H1 (cell line): ENCODE measurements at regions not wholly inside any gene's neighbourhood (a gene's known extent, or its start where the extent isn't known, plus 50 kb on each side); places are given as distances from the start of the nearest gene placed in this dataset.

Experiments used
- BRCA1 ChIP-seq: IDR thresholded peaks from 2 replicates; pipeline ENCODE4 v1.6.1; 2012; ENCODE audit warnings: low read depth, low read length, improper control_type of control experiment
- CBX5 ChIP-seq: fragments of 300-800, 300-1000 bp; sonication (generic); IDR thresholded peaks from 2 replicates; pipeline ENCODE4 v1.7.1; 2016; ENCODE audit warnings: antibody characterized with exemption, low read length, low read depth
- CEBPB ChIP-seq: IDR thresholded peaks from 2 replicates; pipeline ENCODE4 v1.6.1; 2012; ENCODE audit warnings: low read depth, low read length
- CHD2 ChIP-seq: IDR thresholded peaks from 2 replicates; pipeline ENCODE4 v1.6.1; 2012; ENCODE audit warnings: low read length, improper control_type of control experiment
- EZH2 ChIP-seq: fragments of 200-600 bp; sonication (generic); IDR thresholded peaks from 2 replicates; pipeline ENCODE4 v1.7.1; 2012; ENCODE audit warnings: low read depth, mild to moderate bottlenecking, moderate library complexity, low read length, inconsistent platforms; ENCODE audit not compliant: severe bottlenecking
- JUND ChIP-seq: IDR thresholded peaks from 2 replicates; pipeline ENCODE4 v1.6.1; 2011; ENCODE audit warnings: mild to moderate bottlenecking, improper control_type of control experiment, low read length
- POLR2A ChIP-seq, 2 experiments: IDR thresholded peaks; 1 replicate in 1 of 2; 2 replicates in 1 of 2; pipeline ENCODE4 v1.6.1; 2011; ENCODE audit warnings: low read depth in 2 of 2, low read length in 2 of 2, mild to moderate bottlenecking in 2 of 2; ENCODE audit errors: control extremely low read depth in 1 of 2
- POLR2AphosphoS5 ChIP-seq: IDR thresholded peaks from 2 replicates; pipeline ENCODE4 v1.6.1; 2011; ENCODE audit warnings: low read depth, low read length
- TAF7 ChIP-seq: optimal IDR thresholded peaks from 2 replicates; pipeline ENCODE3; 2011; ENCODE audit warnings: low read depth, mild to moderate bottlenecking, inconsistent platforms, low read length, moderate library complexity, borderline replicate concordance
- ZNF274 ChIP-seq: IDR thresholded peaks from 2 replicates; pipeline ENCODE4 v1.7.0; 2012; ENCODE audit warnings: low read length, borderline replicate concordance; ENCODE audit errors: extremely low read depth
- TF ChIP-seq, protein P1 (sequence below), 3 experiments: IDR thresholded peaks; 1 replicate in 2 of 3; 2 replicates in 1 of 3; pipeline versions ENCODE4 v1.5.1 to v1.6.1; 2011; ENCODE audit warnings: low read length in 3 of 3, mild to moderate bottlenecking in 3 of 3, inconsistent platforms in 2 of 3, low read depth in 1 of 3, moderate library complexity in 1 of 3; ENCODE audit not compliant: insufficient read depth in 1 of 3; ENCODE audit errors: control extremely low read depth in 1 of 3

DNA sequence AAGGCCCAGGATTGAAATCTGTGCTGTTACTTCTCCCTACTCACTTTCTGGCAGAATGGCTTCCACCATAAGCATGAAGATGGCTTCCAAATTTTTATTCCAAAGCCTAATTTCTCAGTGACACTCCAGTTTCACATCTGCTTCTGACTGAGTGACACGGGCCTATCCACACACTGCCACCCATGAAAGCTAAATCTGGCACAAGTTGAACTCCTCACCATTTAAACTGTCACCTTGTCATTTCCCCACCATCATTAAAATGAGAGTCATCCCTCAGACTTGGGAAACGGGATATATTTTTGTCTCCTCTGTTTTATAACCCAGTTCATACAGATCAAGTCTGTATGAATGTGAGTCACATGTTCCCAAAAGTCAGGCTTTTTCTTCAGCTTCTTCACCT, 77.1 kb downstream of the MGST1 start:
- no peak for TF ChIP-seq TAF7
- TF ChIP-seq POLR2A (IDR thresholded peaks at IDR 0.05; ENCODE audit: control extremely low read depth in 1 of 2, low read depth in 2 of 2, low read length in 2 of 2): no peak
- TF ChIP-seq, protein P1, sequence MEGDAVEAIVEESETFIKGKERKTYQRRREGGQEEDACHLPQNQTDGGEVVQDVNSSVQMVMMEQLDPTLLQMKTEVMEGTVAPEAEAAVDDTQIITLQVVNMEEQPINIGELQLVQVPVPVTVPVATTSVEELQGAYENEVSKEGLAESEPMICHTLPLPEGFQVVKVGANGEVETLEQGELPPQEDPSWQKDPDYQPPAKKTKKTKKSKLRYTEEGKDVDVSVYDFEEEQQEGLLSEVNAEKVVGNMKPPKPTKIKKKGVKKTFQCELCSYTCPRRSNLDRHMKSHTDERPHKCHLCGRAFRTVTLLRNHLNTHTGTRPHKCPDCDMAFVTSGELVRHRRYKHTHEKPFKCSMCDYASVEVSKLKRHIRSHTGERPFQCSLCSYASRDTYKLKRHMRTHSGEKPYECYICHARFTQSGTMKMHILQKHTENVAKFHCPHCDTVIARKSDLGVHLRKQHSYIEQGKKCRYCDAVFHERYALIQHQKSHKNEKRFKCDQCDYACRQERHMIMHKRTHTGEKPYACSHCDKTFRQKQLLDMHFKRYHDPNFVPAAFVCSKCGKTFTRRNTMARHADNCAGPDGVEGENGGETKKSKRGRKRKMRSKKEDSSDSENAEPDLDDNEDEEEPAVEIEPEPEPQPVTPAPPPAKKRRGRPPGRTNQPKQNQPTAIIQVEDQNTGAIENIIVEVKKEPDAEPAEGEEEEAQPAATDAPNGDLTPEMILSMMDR (IDR thresholded peaks at IDR 0.05; ENCODE audit: control extremely low read depth in 1 of 3, insufficient read depth in 1 of 3, low read depth in 1 of 3, low read length in 3 of 3): no peak
- no peak for TF ChIP-seq JUND
- no peak for TF ChIP-seq POLR2AphosphoS5
- no peak for TF ChIP-seq BRCA1
- no peak for TF ChIP-seq CEBPB
- TF ChIP-seq ZNF274: no peak
- TF ChIP-seq CBX5: no peak
- no peak for TF ChIP-seq CHD2
- no peak for TF ChIP-seq EZH2
